ENCODE measurements at regions not wholly inside any gene's neighbourhood (a gene's known extent, or its start where the extent isn't known, plus 50 kb on each side); places are given as distances from the start of the nearest gene placed in this dataset.

GRCh38 chr10:8350250-8350967, 295.9 kb downstream of the GATA3 start:
- no peak overlapping the region for H3K4me3 Mint-ChIP-seq (ENCODE audit: low read depth)
- no peak overlapping the region for H3K27ac Mint-ChIP-seq
- H3K9me3 Mint-ChIP-seq (ENCODE audit: low read depth): no peaks in the 10 kb centered on the region
- no peak for TF ChIP-seq CTCF (IDR thresholded peaks at IDR 0.05; ENCODE audit: unreplicated experiment)
- no peaks in the 10 kb centered on the region for H3K36me3 Mint-ChIP-seq (ENCODE audit: insufficient read depth)
- no peak for DNase-seq (ENCODE audit: low spot score, unreplicated experiment)
- peaks cover 62% of the 10 kb centered on the region for H3K27me3 Mint-ChIP-seq
- H3K4me1 Mint-ChIP-seq (ENCODE audit: low read depth): peaks cover 2% of the 10 kb centered on the region

- no peak for TF ChIP-seq CTCF (IDR thresholded peaks at IDR 0.05; ENCODE audit: unreplicated experiment)
- H3K36me3 Mint-ChIP-seq (ENCODE audit: insufficient read depth): no peaks in the 10 kb centered on the region
- H3K27me3 Mint-ChIP-seq: peaks cover 64% of the 10 kb centered on the region
- H3K4me3 Mint-ChIP-seq (ENCODE audit: low read depth): no peak overlapping the region
- no peaks in the 10 kb centered on the region for H3K9me3 Mint-ChIP-seq (ENCODE audit: low read depth)
- no peaks in the 10 kb centered on the region for H3K4me1 Mint-ChIP-seq (ENCODE audit: low read depth)
- DNase-seq (ENCODE audit: low spot score, unreplicated experiment): no peak
- H3K27ac Mint-ChIP-seq: no peak overlapping the region
Measured at GRCh38 chr10:8352171-8353075, 297.9 kb downstream of the GATA3 start.

- no peaks in the 10 kb centered on the region for H3K36me3 Mint-ChIP-seq (ENCODE audit: insufficient read depth)
- no peaks in the 10 kb centered on the region for H3K9me3 Mint-ChIP-seq (ENCODE audit: low read depth)
- no peak overlapping the region for H3K27ac Mint-ChIP-seq
- no peaks in the 10 kb centered on the region for H3K4me1 Mint-ChIP-seq (ENCODE audit: low read depth)
- H3K27me3 Mint-ChIP-seq: peaks cover 51% of the 10 kb centered on the region
- TF ChIP-seq CTCF (IDR thresholded peaks at IDR 0.05; ENCODE audit: unreplicated experiment): no peak
- DNase-seq (ENCODE audit: low spot score, unreplicated experiment): no peak
- no peak overlapping the region for H3K4me3 Mint-ChIP-seq (ENCODE audit: low read depth)
Measured at GRCh38 chr10:8356283-8356682, 301.8 kb downstream of the GATA3 start.

- no peak overlapping the region for H3K27ac Mint-ChIP-seq
- TF ChIP-seq CTCF (IDR thresholded peaks at IDR 0.05; ENCODE audit: unreplicated experiment): no peak
- no peaks in the 10 kb centered on the region for H3K36me3 Mint-ChIP-seq (ENCODE audit: insufficient read depth)
- peaks cover 47% of the 10 kb centered on the region for H3K27me3 Mint-ChIP-seq
- no peaks in the 10 kb centered on the region for H3K9me3 Mint-ChIP-seq (ENCODE audit: low read depth)
- DNase-seq (ENCODE audit: low spot score, unreplicated experiment): no peak
- H3K4me3 Mint-ChIP-seq (ENCODE audit: low read depth): no peak overlapping the region
- no peaks in the 10 kb centered on the region for H3K4me1 Mint-ChIP-seq (ENCODE audit: low read depth)
Measured at GRCh38 chr10:8359467-8359866, 305.0 kb downstream of the GATA3 start.

- no peaks in the 10 kb centered on the region for H3K4me1 Mint-ChIP-seq (ENCODE audit: low read depth)
- H3K4me3 Mint-ChIP-seq (ENCODE audit: low read depth): no peak overlapping the region
- H3K9me3 Mint-ChIP-seq (ENCODE audit: low read depth): no peaks in the 10 kb centered on the region
- no peak overlapping the region for H3K27ac Mint-ChIP-seq
- peaks cover 43% of the 10 kb centered on the region for H3K27me3 Mint-ChIP-seq
- no peak for DNase-seq (ENCODE audit: low spot score, unreplicated experiment)
- TF ChIP-seq CTCF (IDR thresholded peaks at IDR 0.05; ENCODE audit: unreplicated experiment): no peak
- H3K36me3 Mint-ChIP-seq (ENCODE audit: insufficient read depth): no peaks in the 10 kb centered on the region
Measured at GRCh38 chr10:8360365-8360764, 305.9 kb downstream of the GATA3 start.

Data from progenitor cell of endocrine pancreas (in vitro differentiated cells).